HT1080 (cell line): ENCODE measurements at regions not wholly inside any gene's neighbourhood (a gene's known extent, or its start where the extent isn't known, plus 50 kb on each side); places are given as distances from the start of the nearest gene placed in this dataset.
A peak's percentile ranks its signal among the peaks of the same experiment; 100 is the strongest.

Experiments
- DNase-seq: peaks from one replicate; pipeline ENCODE4 v3.0.0-alpha.2; 2015; ENCODE audit warnings: low read depth

GRCh38 chr9:19597176-19597575 lies 188.4 kb downstream of the ACER2 start:
- DNase-seq, result no peak

DNA sequence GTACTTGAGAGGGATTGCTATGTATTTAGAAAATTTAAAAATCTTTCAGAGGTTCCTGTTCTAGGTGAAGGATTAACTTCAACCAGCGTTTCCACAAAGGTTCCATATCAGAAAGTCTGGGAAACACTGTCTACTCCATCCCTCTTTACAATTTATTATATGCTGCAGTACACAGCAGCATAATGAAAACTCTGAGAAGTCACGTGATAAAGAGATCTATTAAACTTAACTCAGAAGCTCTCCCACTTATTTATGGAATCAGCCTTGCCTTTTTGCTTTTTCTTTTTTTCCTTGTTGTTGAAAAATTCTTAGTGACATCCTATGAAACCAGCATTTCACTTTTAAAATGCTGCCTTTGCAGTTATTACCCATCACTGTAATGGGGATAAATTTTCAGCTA lies 186.2 kb downstream of the ACER2 start:
- no peak for DNase-seq

GRCh38 chr9:19587678-19588077 lies 178.9 kb downstream of the ACER2 start:
- no peak for DNase-seq

- DNase-seq, result no peak
Observed at GRCh38 chr9:19583890-19584289, 175.1 kb downstream of the ACER2 start.

DNA sequence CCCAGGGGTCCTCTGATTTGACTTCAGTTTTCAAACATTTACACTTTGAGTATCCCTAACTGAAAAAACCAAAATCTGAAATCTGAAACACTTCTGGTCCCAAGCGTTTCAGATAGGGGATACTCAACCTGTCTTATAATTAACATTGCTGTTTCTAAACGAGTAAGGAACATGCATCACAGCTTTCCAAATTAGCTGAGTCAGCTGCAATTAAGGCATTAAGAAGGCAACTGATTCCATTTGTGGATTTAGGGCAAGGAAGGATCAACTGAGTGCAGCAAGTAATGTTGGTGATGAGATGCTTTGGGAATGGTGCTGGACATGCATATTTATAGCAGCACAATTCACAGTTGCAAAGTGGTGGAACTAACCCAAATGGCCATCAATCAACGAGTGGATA lies 168.6 kb downstream of the ACER2 start:
- DNase-seq, result no peak

DNA sequence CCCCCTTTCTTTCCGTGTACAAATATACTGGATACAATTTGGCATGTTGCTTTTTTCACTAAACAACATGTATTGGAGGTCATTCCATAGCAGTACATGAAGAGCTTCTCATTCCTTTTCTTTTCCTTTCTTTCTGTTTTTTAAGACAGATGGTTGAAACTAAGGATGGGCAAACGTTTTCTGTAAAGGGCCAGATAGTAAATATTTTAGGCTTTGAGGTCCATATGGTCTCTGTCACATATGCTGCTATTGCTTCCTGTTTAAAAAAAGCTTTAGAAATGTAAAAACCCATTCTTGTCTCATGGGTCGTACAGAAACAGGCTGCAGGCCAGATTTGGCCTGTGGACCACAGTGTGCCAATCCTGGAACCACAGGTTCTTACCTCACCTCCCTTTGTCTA lies 160.1 kb downstream of the ACER2 start:
- DNase-seq, result no peak

DNA sequence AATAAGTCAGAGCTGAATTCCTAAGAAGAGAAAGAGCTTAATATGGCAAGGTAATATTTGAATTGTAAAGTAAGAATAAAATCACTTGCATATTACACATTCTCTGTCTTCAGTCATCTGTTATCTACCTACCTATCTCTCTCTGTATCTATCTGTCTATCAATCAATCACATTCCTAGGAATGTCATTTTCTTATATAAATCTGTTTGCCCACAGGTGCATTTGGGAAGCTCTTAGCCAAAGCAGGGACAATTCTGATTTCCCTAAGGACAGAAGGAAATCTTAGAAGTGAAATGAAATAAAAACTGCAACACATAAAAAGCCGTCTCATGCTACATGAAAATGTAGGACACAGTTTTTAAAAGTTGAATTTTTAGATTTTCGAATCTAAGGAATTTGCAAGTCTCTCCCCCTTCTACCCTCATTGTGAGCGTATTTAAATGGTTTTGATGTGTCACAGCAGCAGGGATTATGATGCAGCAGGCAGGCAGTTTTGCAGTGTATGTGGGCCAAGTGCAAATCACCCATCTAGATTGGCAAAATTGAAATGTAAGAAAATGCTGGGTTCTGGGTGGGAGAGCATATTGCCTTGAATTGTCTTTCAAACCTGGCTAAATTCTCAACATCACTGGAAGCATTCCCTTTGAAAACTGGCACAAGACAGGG lies 155.7 kb downstream of the ACER2 start:
- DNase-seq, result no peak

- DNase-seq, result no peak
Observed at GRCh38 chr9:19555214-19555613, 146.4 kb downstream of the ACER2 start.

- no peak for DNase-seq
Observed at GRCh38 chr9:19554529-19554928, 145.7 kb downstream of the ACER2 start.

GRCh38 chr9:19553441-19553840 lies 144.6 kb downstream of the ACER2 start:
- no peak for DNase-seq

GRCh38 chr9:19552282-19553105 lies 143.7 kb downstream of the ACER2 start:
- DNase-seq, result no peak

GRCh38 chr9:19551124-19551929 lies 142.5 kb downstream of the ACER2 start:
- no peak for DNase-seq

GRCh38 chr9:19550009-19550408 lies 141.2 kb downstream of the ACER2 start:
- no peak for DNase-seq

- DNase-seq, result peak; percentile 18
Observed at GRCh38 chr9:19533373-19533772, 124.6 kb downstream of the ACER2 start.

- DNase-seq, result no peak
Observed at GRCh38 chr9:19527663-19528062, 118.9 kb downstream of the ACER2 start.

DNA sequence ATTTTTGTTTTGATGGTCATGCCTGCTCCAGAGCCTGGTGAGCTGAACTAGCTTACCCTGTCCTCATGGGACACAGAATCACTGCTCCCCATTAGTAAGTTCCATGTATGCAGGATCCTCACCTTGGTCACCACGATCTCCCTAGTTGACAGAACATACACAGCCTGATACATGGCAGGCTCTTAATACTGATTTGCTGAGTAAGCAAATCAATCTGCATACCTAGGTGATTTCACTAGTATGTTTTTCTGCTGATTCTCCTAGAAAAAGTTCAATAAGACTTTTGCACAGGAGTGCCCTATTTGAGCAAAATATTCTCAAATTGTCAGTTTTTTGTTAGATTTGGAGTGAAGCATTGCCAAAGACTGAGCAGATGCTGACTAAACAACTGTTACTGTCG lies 113.7 kb downstream of the ACER2 start:
- DNase-seq, result no peak

- DNase-seq, result no peak
Observed at GRCh38 chr9:19521205-19521604, 112.4 kb downstream of the ACER2 start.

DNA sequence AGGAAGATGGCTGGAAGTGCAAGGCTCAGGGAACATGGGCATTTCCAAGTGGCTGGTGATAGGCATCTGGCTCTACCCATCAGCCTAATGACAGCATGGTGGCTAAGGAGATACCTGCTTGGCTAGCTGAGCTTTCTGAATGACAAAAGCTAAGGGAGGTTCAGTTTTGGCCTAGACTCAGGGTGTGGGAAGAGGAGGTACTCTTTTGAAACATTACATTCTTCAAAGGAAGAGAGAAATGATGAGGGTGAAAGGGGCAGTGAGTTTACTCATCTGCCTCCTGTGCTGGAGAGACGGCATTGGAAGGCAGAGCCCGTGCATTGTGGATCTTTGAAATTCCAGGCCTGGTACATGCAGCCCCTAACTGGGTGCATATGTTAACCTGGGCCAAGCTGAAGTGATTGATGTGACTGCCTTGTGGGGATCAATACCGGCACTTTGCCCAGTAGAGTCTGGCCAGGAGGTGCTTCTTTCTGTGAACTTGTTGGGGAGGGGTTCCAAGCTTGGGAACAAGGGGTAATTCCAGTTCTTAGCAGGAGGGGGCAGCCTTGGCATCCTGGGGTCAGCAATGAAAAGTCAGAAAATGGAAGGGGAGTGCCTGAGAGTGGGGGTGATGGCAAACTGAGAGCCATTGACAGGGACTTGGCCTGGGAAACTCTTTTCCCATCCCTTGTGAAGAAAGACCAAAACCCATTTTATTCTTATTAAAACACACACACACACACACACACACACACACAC lies 108.6 kb downstream of the ACER2 start:
- DNase-seq, result peak; percentile 28

GRCh38 chr9:19516348-19516747 lies 107.5 kb downstream of the ACER2 start:
- DNase-seq, result no peak

DNA sequence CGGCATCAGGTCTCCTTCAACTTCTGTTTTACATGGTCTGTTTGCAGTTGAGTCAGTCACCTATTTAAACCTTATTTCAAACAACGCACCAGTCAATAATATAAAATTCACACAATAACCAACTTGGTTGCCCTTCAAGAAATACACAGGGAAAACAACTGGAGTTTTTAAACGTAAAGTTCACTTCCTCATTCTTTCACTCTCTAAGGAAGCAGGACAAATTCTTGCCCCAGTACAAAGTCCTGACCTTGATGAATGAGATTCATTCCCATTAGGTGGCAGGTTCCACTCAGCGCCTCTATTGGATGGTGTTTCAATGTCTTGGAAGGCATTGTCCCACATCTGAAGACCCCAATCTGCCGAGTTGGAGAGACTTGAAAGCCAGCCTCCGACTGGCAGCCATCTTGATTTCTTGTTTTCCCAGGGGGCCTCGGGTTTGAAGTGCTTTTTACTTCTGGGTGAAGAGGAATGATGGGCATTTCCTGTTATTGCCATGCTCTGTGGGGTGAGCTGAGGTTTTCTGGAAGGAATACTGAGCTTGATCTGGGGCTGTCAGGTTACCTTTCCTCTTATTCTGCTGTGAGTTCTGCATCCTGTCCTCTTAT lies 105.0 kb downstream of the ACER2 start:
- DNase-seq, result peak; percentile 49
